ENCODE measurements at regions not wholly inside any gene's neighbourhood (a gene's known extent, or its start where the extent isn't known, plus 50 kb on each side); places are given as distances from the start of the nearest gene placed in this dataset.

DNA sequence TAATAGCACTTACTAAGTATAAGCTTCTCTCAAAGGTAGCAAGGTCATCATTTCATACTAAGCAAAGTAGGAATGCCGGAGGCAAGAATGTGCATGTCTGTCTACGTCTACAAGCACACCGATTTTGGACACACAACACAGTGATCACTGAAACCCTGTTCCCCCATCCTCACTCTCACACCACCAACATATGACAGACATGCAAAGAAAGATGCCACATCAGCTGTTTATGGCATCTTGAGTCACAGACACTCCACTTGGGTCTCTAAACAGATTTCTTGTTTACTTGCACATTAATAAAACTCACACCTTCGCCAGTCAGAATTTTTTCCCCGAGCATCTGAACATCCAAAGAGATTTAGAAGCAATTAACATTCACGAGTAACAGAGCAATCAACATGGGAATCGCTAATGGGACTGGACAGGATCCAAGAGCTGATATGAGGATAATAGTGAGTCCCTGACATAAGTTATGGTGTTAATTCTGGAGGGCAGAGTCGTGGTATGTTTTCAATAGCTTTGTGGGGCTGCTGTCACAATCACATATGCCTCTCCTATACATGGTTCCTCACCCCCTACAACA is 324.1 kb downstream of the DHX15 start:
- Mint-ChIP-seq H3K4me3 (no peak overlapping the region), H3K27ac (no peak overlapping the region), H3K27me3 (ENCODE audit: low read depth) (peaks cover 9% of the 10 kb centered on the region), H3K36me3 (ENCODE audit: insufficient read depth in 2 of 2) (no peaks in the 10 kb centered on the region), H3K4me1 (ENCODE audit: low read depth) (no peaks in the 10 kb centered on the region), H3K9me3 (peaks cover 0 to 5% of the 10 kb centered on the region in 2 donors)
- no peak for DNase-seq
- ATAC-seq (replicated peaks in 1 of 2) = no peak

DNA sequence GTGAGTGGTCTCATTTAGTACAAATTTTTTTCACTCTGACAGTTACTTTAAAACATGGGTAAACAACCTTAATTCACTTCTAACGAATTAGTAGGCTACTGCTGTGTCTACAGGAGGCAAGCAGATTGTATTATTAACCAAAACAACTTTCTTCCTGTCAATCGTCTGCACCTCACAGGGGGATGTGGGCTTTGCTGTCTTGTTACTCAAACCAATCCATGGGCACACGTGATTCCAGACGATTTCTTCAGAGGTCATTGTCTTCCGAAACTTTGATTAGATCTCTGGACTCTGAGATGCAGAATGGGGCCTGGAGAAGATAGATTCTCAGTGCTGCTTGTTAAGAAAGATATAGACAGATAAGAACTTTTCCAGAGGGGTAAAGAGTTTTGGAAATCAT is 327.8 kb downstream of the DHX15 start:
- no peaks in the 10 kb centered on the region for H3K36me3 Mint-ChIP-seq (ENCODE audit: insufficient read depth in 2 of 2)
- DNase-seq (no peak), ATAC-seq (replicated peaks in 1 of 2) (no peak)

DNA sequence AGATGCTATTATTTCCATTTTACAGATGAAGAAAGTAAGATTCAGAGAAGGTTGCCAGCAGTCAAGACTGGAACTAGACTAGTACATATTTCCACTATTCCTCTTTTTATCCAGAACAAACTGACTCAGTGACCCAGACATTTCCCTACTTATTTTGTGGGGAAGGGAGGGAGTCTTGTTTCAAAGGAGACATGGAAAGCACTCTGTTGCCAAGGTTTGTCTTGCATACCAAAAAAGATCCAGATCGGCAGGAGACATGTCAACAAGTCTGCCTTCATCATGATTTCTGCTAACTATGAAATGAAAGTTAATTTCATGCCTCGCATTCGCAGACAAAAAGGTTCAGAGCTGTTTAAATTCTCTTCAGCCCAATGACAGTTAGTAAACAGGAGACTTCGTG is 328.3 kb downstream of the DHX15 start:
- ATAC-seq (replicated peaks in 1 of 2) = no peak

More for the DNA sequence above, 327.8 kb downstream of the DHX15 start:
- Mint-ChIP-seq H3K9me3 (peaks cover 0 to 5% of the 10 kb centered on the region in 2 donors), H3K4me1 (ENCODE audit: low read depth) (no peaks in the 10 kb centered on the region), H3K27ac (no peak overlapping the region), H3K27me3 (ENCODE audit: low read depth) (peaks cover 8% of the 10 kb centered on the region), H3K4me3 (no peak overlapping the region)

DNA sequence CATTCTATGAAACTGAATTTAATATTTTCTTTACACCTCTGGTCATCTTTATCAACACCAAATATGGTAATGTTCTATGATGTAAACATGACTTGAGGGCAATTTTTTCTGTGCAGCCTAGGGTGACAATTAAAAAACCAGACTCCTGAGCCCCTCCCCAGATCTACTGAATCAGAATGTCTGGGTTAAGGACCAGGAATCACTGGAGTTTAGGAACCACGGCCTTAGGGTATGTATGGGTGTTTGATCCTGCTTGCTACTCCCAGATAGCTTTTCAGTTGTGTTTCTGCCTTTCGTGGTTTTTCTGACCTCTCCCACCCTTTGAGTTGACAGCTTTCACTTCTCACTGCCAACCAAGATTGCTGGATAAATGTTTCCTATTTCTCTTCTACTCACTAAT is 332.2 kb downstream of the DHX15 start:
- ATAC-seq (replicated peaks in 1 of 2) (no peak), DNase-seq (no peak)
- no peak overlapping the region for H3K4me3 Mint-ChIP-seq
- H3K27ac Mint-ChIP-seq = no peak overlapping the region
- H3K27me3 Mint-ChIP-seq (ENCODE audit: low read depth) = no peaks in the 10 kb centered on the region
- H3K36me3 Mint-ChIP-seq (ENCODE audit: insufficient read depth in 2 of 2) = no peaks in the 10 kb centered on the region
- H3K4me1 Mint-ChIP-seq (ENCODE audit: low read depth) = no peaks in the 10 kb centered on the region
- H3K9me3 Mint-ChIP-seq = peaks cover 0 to 2% of the 10 kb centered on the region in 2 donors

More for the DNA sequence above, 328.3 kb downstream of the DHX15 start:
- Mint-ChIP-seq H3K36me3 (ENCODE audit: insufficient read depth in 2 of 2) (no peaks in the 10 kb centered on the region), H3K4me3 (no peak overlapping the region), H3K9me3 (peaks cover 0 to 3% of the 10 kb centered on the region in 2 donors), H3K27me3 (ENCODE audit: low read depth) (peaks cover 3% of the 10 kb centered on the region), H3K4me1 (ENCODE audit: low read depth) (no peaks in the 10 kb centered on the region), H3K27ac (no peak overlapping the region)
- no peak for DNase-seq

DNA sequence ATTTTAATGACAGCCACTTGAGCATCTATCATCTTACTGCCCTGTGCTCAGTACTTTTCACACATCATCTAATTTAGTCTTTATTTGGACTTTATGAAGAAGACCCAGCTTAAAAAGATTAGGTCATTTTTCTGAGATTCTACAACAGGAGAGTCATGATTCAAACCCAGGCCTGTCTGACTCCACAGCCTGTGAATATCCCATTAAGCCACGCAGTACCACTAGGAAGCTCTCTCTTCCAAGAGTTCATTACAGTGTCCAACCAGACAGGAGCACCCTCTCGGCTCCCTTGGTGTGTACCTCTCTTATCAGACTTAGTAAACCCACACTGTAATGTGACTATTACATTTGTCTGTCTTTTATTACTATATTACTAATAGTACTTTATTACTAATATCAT is 332.8 kb downstream of the DHX15 start:
- no peak overlapping the region for H3K4me3 Mint-ChIP-seq
- H3K36me3 Mint-ChIP-seq (ENCODE audit: insufficient read depth in 2 of 2) = no peaks in the 10 kb centered on the region
- no peaks in the 10 kb centered on the region for H3K4me1 Mint-ChIP-seq (ENCODE audit: low read depth)
- ATAC-seq (replicated peaks in 1 of 2) (no peak), DNase-seq (no peak)
- H3K9me3 Mint-ChIP-seq = peaks cover 0 to 2% of the 10 kb centered on the region in 2 donors
- H3K27ac Mint-ChIP-seq = peak overlapping the region; percentile 65
- H3K27me3 Mint-ChIP-seq (ENCODE audit: low read depth) = no peaks in the 10 kb centered on the region

DNA sequence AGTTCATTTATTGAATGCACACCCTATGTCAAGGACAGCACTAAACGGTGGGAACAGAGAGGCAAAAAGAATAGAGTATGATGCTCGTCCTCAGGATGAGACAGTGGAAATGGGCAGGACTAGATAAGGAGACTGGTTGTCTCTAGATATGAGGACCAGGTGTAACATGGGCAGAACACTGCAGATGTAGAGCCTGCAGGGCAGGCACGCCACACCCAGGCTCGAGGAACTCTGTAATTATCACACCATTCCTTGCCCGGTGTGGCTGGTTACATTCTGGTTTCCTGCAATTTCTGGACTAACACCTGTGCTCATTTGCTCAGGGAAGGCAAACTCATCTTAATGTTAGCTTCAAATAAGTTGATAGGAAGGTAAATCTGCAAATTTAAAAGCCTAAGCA is 334.4 kb downstream of the DHX15 start:
- no peak for ATAC-seq (replicated peaks in 1 of 2)
- H3K27me3 Mint-ChIP-seq (ENCODE audit: low read depth) = no peaks in the 10 kb centered on the region
- no peaks in the 10 kb centered on the region for H3K4me1 Mint-ChIP-seq (ENCODE audit: low read depth)
- H3K9me3 Mint-ChIP-seq = no peaks in the 10 kb centered on the region
- no peaks in the 10 kb centered on the region for H3K36me3 Mint-ChIP-seq (ENCODE audit: insufficient read depth in 2 of 2)
- H3K4me3 Mint-ChIP-seq = no peak overlapping the region
- DNase-seq = no peak
- H3K27ac Mint-ChIP-seq = no peak overlapping the region

DNA sequence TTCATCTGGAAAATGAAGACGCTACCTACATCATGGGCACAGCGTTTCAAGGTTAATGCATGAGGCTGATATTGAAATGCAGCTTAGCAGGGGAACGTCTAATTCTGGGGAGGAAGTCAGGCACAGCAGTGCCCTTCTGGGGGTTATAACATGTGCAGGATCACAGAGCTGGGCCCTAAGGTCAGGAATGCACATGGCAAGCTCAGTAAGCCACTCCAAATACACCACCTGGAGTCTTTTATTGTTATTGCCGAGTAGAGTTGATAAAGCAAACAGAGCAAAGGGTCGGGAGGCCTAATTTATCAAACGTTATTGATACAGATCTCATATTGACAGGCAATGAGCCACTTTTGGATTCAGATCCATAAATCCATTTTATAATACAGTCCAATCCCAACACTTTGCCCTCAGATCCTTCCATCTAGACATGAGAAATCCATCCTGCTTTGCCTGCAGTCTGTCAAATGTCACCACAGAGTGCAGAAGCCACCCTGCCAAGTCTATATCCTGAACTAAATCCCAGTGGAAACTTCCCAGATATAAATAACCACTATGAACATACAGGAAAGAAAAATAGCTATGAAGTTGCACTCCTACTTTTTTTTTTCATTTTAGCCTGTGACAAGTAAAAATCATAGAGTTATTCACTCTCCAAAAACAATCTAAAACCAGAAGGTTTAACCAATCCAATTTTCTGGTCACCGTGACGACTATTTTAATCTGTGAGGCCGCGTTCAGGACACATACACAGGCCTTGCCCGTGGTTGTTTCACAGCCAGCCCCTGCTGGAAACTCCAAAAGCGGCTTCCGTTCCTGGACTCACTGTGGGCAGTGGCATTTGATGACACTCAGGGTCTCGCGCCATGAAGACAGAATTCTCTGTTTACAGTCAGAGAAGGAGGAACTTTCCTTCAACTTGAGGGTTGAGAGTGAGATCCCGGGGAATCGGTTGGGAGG is 335.4 kb downstream of the DHX15 start:
- no peak overlapping the region for H3K27ac Mint-ChIP-seq
- ATAC-seq (replicated peaks in 1 of 2) (no peak), DNase-seq (no peak)
- H3K9me3 Mint-ChIP-seq = peaks cover 0 to 2% of the 10 kb centered on the region in 2 donors
- no peaks in the 10 kb centered on the region for H3K36me3 Mint-ChIP-seq (ENCODE audit: insufficient read depth in 2 of 2)
- no peaks in the 10 kb centered on the region for H3K27me3 Mint-ChIP-seq (ENCODE audit: low read depth)
- no peaks in the 10 kb centered on the region for H3K4me1 Mint-ChIP-seq (ENCODE audit: low read depth)
- H3K4me3 Mint-ChIP-seq = no peak overlapping the region

DNA sequence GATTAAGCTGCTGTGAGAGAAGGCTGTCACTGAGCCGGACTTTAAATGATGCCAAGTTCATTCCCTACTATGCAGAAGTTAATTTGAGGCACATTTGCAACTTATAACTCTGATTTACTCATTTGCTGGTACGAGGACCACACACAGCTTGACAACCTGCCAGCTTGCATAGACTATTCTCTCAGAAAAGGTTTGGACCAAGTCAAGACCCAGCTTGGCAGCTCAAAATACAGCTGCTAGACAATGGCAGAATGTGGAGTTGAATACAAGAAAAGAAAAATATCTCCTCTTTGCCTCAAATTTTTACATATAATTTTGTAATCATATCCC is 338.9 kb downstream of the DHX15 start:
- ATAC-seq (replicated peaks in 1 of 2) (no peak), DNase-seq (no peak)
- Mint-ChIP-seq H3K4me1 (ENCODE audit: low read depth) (no peaks in the 10 kb centered on the region), H3K27ac (no peak overlapping the region), H3K27me3 (ENCODE audit: low read depth) (no peaks in the 10 kb centered on the region), H3K4me3 (no peak overlapping the region), H3K9me3 (peaks cover 0 to 2% of the 10 kb centered on the region in 2 donors), H3K36me3 (ENCODE audit: insufficient read depth in 2 of 2) (no peaks in the 10 kb centered on the region)

DNA sequence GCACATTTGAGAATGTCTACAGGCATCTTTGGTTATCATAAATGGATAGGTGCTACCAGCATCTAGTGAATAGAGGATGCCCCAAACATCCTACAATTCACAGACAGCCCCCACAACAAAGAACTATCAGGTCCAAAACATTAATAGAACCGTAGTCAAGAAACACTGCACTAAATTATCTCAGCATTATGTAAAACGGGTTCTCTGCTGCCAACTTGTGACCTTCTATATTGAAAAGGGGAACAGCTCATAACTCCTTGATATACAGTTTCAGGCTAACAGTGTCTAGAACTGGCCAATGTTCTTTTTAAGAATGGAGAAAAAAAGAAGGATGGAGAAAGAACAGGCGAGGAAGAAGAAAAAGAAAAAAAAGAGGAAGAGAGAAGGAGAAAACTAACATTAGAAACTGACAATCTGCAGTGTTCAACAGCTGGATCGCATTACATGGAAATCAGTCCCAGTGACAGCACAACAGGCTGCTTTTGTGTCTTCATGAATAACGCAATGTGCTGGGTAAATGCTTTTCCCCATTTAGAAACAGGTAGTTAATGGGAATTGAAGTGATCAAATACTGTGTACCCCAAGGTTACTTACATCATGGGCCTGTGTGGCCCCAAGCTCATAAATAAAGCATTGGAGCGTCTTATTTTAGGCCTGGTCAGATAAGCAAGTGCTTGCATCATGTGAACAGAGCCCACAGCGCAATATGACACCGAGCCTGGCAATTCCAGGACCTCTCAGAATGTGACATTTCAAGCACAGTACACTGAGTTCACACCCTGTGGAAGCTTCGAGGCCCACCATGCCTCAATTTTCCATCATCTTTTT is 339.5 kb downstream of the DHX15 start:
- no peaks in the 10 kb centered on the region for H3K27me3 Mint-ChIP-seq (ENCODE audit: low read depth)
- H3K4me1 Mint-ChIP-seq (ENCODE audit: low read depth) = no peaks in the 10 kb centered on the region
- no peak overlapping the region for H3K27ac Mint-ChIP-seq
- H3K36me3 Mint-ChIP-seq (ENCODE audit: insufficient read depth in 2 of 2) = no peaks in the 10 kb centered on the region
- no peak overlapping the region for H3K4me3 Mint-ChIP-seq
- no peak for ATAC-seq (replicated peaks in 1 of 2)
- H3K9me3 Mint-ChIP-seq = peaks cover 0 to 2% of the 10 kb centered on the region in 2 donors
- no peak for DNase-seq

DNA sequence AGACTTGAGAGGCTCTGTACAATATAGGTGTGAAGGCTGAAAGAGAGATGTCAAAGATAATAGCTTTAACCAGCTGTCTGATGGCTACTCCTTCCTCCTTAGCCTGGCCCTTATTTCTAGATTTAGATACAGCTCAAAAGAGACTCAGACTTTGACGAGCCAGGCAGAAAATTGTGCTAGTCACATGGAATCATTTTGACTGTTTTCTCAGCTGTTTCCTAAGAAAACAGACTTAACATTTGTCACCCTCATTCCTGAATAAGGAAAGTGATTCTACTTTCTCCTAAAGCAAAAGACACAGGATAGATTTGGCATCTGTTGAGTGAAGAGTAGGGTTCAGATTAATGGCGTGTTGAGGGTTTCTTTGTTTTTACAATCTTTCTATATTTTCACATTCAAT is 340.7 kb downstream of the DHX15 start:
- no peak overlapping the region for H3K27ac Mint-ChIP-seq
- DNase-seq = no peak
- H3K36me3 Mint-ChIP-seq (ENCODE audit: insufficient read depth in 2 of 2) = no peaks in the 10 kb centered on the region
- ATAC-seq (replicated peaks in 1 of 2) = no peak
- no peaks in the 10 kb centered on the region for H3K27me3 Mint-ChIP-seq (ENCODE audit: low read depth)
- H3K9me3 Mint-ChIP-seq = peaks cover 0 to 2% of the 10 kb centered on the region in 2 donors
- no peaks in the 10 kb centered on the region for H3K4me1 Mint-ChIP-seq (ENCODE audit: low read depth)
- H3K4me3 Mint-ChIP-seq = no peak overlapping the region

DNA sequence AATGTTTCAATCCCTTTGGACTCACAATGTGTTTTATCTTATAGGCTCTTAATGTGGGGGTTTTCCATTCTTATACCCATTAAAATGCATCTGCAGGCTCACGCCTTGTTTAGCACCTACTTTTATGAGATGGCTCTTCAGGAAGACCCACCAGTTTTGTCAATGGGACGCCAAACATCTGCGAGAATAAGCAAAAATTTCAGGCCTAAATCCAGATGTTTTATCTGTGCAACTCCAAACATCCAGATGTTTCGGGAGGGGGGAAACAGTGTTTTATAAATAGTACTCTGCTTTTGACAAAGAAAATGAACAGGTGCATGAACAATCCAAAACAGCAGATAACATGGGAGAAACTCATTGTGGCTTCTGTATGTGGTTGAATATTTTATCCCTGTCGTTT is 342.8 kb downstream of the DHX15 start:
- H3K27me3 Mint-ChIP-seq (ENCODE audit: low read depth) = no peaks in the 10 kb centered on the region
- peaks cover 0 to 2% of the 10 kb centered on the region in 2 donors for H3K9me3 Mint-ChIP-seq
- H3K36me3 Mint-ChIP-seq (ENCODE audit: insufficient read depth in 2 of 2) = no peaks in the 10 kb centered on the region
- no peak overlapping the region for H3K27ac Mint-ChIP-seq
- H3K4me3 Mint-ChIP-seq = no peak overlapping the region
- no peak for DNase-seq
- ATAC-seq (replicated peaks in 1 of 2) = no peak
- H3K4me1 Mint-ChIP-seq (ENCODE audit: low read depth) = no peaks in the 10 kb centered on the region

DNA sequence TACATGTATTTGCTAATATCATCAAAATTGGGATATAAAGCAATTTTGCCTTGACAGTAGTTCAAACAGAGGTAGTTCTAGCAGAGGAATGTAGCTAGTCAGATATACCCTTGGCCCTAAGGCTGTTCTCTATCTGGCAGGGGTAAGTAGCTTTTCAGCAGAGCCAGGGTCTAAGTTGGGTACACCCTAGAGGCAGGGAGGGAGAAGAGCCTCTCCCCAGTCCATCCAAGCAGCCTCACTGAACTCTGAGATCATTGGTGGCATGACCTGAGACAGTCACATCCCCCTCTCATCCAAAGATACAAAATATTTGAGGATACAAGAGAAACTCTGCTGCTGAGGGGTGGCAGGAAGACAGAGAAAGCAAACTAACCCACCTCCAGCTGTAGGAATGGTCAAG is 343.7 kb downstream of the DHX15 start:
- no peak for DNase-seq
- Mint-ChIP-seq H3K9me3 (peaks cover 0 to 2% of the 10 kb centered on the region in 2 donors), H3K4me3 (no peak overlapping the region), H3K27ac (no peak overlapping the region), H3K4me1 (ENCODE audit: low read depth) (no peaks in the 10 kb centered on the region), H3K36me3 (ENCODE audit: insufficient read depth in 2 of 2) (no peaks in the 10 kb centered on the region), H3K27me3 (ENCODE audit: low read depth) (no peaks in the 10 kb centered on the region)
- no peak for ATAC-seq (replicated peaks in 1 of 2)

DNA sequence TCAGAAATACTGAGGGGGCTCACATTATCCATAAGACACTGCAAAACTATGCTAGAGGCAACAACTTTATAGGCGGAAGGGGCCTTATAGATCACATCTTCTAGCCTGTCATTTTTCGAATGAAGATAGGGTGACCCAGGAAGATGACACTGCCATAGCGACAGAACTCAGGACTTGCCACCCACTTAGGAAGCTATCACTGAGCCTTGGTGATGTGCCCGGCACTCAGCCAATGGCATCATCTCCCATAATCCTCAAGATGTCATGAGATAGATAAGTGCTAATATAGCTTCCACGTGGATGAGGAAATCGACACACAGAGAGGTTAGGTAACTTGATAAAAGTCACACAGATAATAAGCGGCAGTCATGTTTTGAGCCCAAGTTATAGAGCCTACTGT is 346.6 kb downstream of the DHX15 start:
- H3K27me3 Mint-ChIP-seq (ENCODE audit: low read depth) = no peaks in the 10 kb centered on the region
- H3K4me3 Mint-ChIP-seq = no peak overlapping the region
- H3K36me3 Mint-ChIP-seq (ENCODE audit: insufficient read depth in 2 of 2) = no peaks in the 10 kb centered on the region
- ATAC-seq (replicated peaks in 1 of 2) (no peak), DNase-seq (no peak)
- H3K9me3 Mint-ChIP-seq = no peaks in the 10 kb centered on the region
- H3K27ac Mint-ChIP-seq = no peak overlapping the region
- no peaks in the 10 kb centered on the region for H3K4me1 Mint-ChIP-seq (ENCODE audit: low read depth)
